Esophagus squamous epithelium (tissue), 5 donors: ENCODE measurements at regions not wholly inside any gene's neighbourhood (a gene's known extent, or its start where the extent isn't known, plus 50 kb on each side); places are given as distances from the start of the nearest gene placed in this dataset.
A peak's percentile ranks its signal among the peaks of the same experiment; 100 is the strongest.

ENCODE experiments used
- DNase-seq: peaks from one replicate; lab custom pipeline; 2025; lab: John Stamatoyannopoulos, UW
- H3K27ac ChIP-seq, 4 donors: fragments of 200-600 bp; sonication (generic); one replicate each; pipeline ENCODE4 v1.5.1; 2016 to 2019; ENCODE audit warnings: mild to moderate bottlenecking in 1 of 4
- H3K27me3 ChIP-seq, 4 donors: fragments of 200-600 bp; sonication (generic); 1 replicate in 3 of 4; 2 replicates in 1 of 4; pipeline versions ENCODE4 v1.5.1 to v1.6.0; 2017 to 2021; ENCODE audit warnings: antibody characterized with exemption in 1 of 4
- H3K36me3 ChIP-seq, 3 donors: fragments of 200-600 bp; sonication (generic); one replicate each; pipeline ENCODE4 v1.5.1; 2016 to 2019
- H3K4me1 ChIP-seq, 3 donors: fragments of 200-600 bp; sonication (generic); one replicate each; pipeline ENCODE4 v1.5.1; 2017 to 2019
- H3K4me3 ChIP-seq, 4 donors: fragments of 200-600 bp; sonication (generic); 1 replicate in 3 of 4; 2 replicates in 1 of 4; pipeline ENCODE4 v1.5.1; 2016 to 2019; ENCODE audit warnings: mild to moderate bottlenecking in 2 of 4, moderate library complexity in 1 of 4
- H3K9me3 ChIP-seq, 3 donors: fragments of 200-600 bp; sonication (generic); one replicate each; pipeline ENCODE4 v1.5.1; 2016 to 2019
- CTCF ChIP-seq, 6 experiments: fragments of 450-650 bp in 4 of 6; fragments of 200-600 bp in 2 of 6; sonication (generic) in 2 of 6; IDR thresholded peaks; one replicate each; pipeline ENCODE4 v1.5.1; 2016 to 2019; ENCODE audit warnings: antibody characterized with exemption in 6 of 6, mild to moderate bottlenecking in 4 of 6, moderate library complexity in 4 of 6
- POLR2A ChIP-seq, 4 donors: fragments of 450-650 bp; IDR thresholded peaks; one replicate each; pipeline ENCODE4 v1.6.1; 2017; ENCODE audit warnings: antibody characterized with exemption in 4 of 4, mild to moderate bottlenecking in 4 of 4, moderate library complexity in 3 of 4
- WGBS, 2 donors: methylation state at CpG; one replicate each; pipeline ENCODE4 v1.1.5; 2018; 5-methylcytosine and 5-hydroxymethylcytosine counted together
- intact Hi-C: fragments of 100-400 bp; cut with DNase I; formaldehyde crosslinking; loops from one replicate; pipeline ENCODE4 v1.15.0; 2022
- donor health status: DM: yes; HTN: yes; CAD: no.

- H3K27me3 ChIP-seq, result peaks cover 0 to 9% (median 0%) of the 10 kb centered on the region in 4 donors
- H3K27ac ChIP-seq, result peak overlapping the region in 1 of 4 donors; percentile 22
- intact Hi-C loops, result loop anchor here (10.0 kb wide), 1 partner anchor 325 kb away; the partner anchor contains the start of gene GADD45G
- H3K9me3 ChIP-seq, result no peaks in the 10 kb centered on the region
- TF ChIP-seq POLR2A (IDR thresholded peaks at IDR 0.05) (no peak), CTCF (IDR thresholded peaks at IDR 0.05) (no peak)
- DNase-seq, result no peak
- H3K36me3 ChIP-seq, result no peaks in the 10 kb centered on the region
- 44 to 47% methylated on average over 9 of the region's 9 CpGs for WGBS, 2 donors
- peaks cover 0 to 26% (median 8%) of the 10 kb centered on the region in 3 donors for H3K4me1 ChIP-seq
- H3K4me3 ChIP-seq, result no peak overlapping the region
Measured at GRCh38 chr9:89929673-89930480, 325.1 kb downstream of the GADD45G start.

GRCh38 chr9:89933578-89933977, 328.8 kb downstream of the GADD45G start:
- 74 to 77% methylated on average over 4 of the region's 4 CpGs for WGBS, 2 donors
- Histone ChIP-seq H3K27ac (peak overlapping the region in 1 of 4 donors; percentile 39), H3K4me1 (peaks cover 0 to 15% (median 14%) of the 10 kb centered on the region in 3 donors), H3K4me3 (no peak overlapping the region), H3K36me3 (no peaks in the 10 kb centered on the region), H3K27me3 (no peaks in the 10 kb centered on the region), H3K9me3 (no peaks in the 10 kb centered on the region)
- intact Hi-C loops, result no loop called here
- DNase-seq, result no peak
- no peak for TF ChIP-seq CTCF (IDR thresholded peaks at IDR 0.05)
- TF ChIP-seq POLR2A (IDR thresholded peaks at IDR 0.05), result no peak

- Histone ChIP-seq H3K4me1 (peaks cover 0 to 8% (median 7%) of the 10 kb centered on the region in 3 donors), H3K4me3 (no peak overlapping the region), H3K36me3 (no peaks in the 10 kb centered on the region), H3K27ac (peak overlapping the region in 1 of 4 donors; percentile 1), H3K9me3 (no peaks in the 10 kb centered on the region), H3K27me3 (peaks cover 0 to 4% (median 0%) of the 10 kb centered on the region in 4 donors)
- intact Hi-C loops, result no loop called here
- no peak for DNase-seq
- WGBS, 2 donors, result 95 to 98% methylated on average over 4 to 6 of the region's 6 CpGs
- TF ChIP-seq CTCF (IDR thresholded peaks at IDR 0.05) (no peak), POLR2A (IDR thresholded peaks at IDR 0.05) (no peak)
Measured at GRCh38 chr9:89935115-89935514, 330.3 kb downstream of the GADD45G start.

GRCh38 chr9:89935801-89936200, 331.0 kb downstream of the GADD45G start:
- H3K4me3 ChIP-seq, result no peak overlapping the region
- no peaks in the 10 kb centered on the region for H3K9me3 ChIP-seq
- peaks cover 0 to 6% (median 0%) of the 10 kb centered on the region in 4 donors for H3K27me3 ChIP-seq
- no peaks in the 10 kb centered on the region for H3K36me3 ChIP-seq
- 46 to 69% methylated on average over 3 to 4 of the region's 4 CpGs for WGBS, 2 donors
- no peak for DNase-seq
- H3K4me1 ChIP-seq, result peaks cover 0 to 9% (median 8%) of the 10 kb centered on the region in 3 donors
- intact Hi-C loops, result no loop called here
- TF ChIP-seq POLR2A (IDR thresholded peaks at IDR 0.05) (no peak), CTCF (IDR thresholded peaks at IDR 0.05) (no peak)
- peak overlapping the region in 2 of 4 donors; percentile 1 to 16 for H3K27ac ChIP-seq

GRCh38 chr9:89937051-89937450, 332.2 kb downstream of the GADD45G start:
- Histone ChIP-seq H3K36me3 (no peaks in the 10 kb centered on the region), H3K4me1 (peaks cover 2 to 21% (median 18%) of the 10 kb centered on the region in 3 donors), H3K9me3 (no peaks in the 10 kb centered on the region), H3K27ac (no peak overlapping the region), H3K27me3 (peaks cover 0 to 6% (median 0%) of the 10 kb centered on the region in 4 donors), H3K4me3 (no peak overlapping the region)
- 75 to 89% methylated on average over 2 of the region's 2 CpGs for WGBS, 2 donors
- DNase-seq, result no peak
- TF ChIP-seq CTCF (IDR thresholded peaks at IDR 0.05) (no peak), POLR2A (IDR thresholded peaks at IDR 0.05) (no peak)
- intact Hi-C loops, result no loop called here
